Ovary (tissue), 3 donors: ENCODE measurements at regions not wholly inside any gene's neighbourhood (a gene's known extent, or its start where the extent isn't known, plus 50 kb on each side); places are given as distances from the start of the nearest gene placed in this dataset.

Experiments used
- EP300 ChIP-seq: sonication (generic); formaldehyde crosslinking; IDR thresholded peaks from one replicate; pipeline ENCODE4 v1.6.1; 2017; ENCODE audit warnings: antibody characterized with exemption
- POLR2A ChIP-seq: fragments of 450-650 bp; IDR thresholded peaks from one replicate; pipeline ENCODE4 v1.6.1; 2017; ENCODE audit warnings: antibody characterized with exemption, mild to moderate bottlenecking, moderate library complexity
- TF ChIP-seq, protein P1 (sequence below), 3 donors: fragments of 450-650 bp in 2 of 3; fragments of 200-600 bp in 1 of 3; IDR thresholded peaks; one replicate each; pipeline versions ENCODE4 v1.5.1 to v1.8.0; 2016 to 2022; ENCODE audit warnings: antibody characterized with exemption in 3 of 3, mild to moderate bottlenecking in 1 of 3
- donor health status: DM: no; HTN: no; CAD: no.

- TF ChIP-seq, protein P1, sequence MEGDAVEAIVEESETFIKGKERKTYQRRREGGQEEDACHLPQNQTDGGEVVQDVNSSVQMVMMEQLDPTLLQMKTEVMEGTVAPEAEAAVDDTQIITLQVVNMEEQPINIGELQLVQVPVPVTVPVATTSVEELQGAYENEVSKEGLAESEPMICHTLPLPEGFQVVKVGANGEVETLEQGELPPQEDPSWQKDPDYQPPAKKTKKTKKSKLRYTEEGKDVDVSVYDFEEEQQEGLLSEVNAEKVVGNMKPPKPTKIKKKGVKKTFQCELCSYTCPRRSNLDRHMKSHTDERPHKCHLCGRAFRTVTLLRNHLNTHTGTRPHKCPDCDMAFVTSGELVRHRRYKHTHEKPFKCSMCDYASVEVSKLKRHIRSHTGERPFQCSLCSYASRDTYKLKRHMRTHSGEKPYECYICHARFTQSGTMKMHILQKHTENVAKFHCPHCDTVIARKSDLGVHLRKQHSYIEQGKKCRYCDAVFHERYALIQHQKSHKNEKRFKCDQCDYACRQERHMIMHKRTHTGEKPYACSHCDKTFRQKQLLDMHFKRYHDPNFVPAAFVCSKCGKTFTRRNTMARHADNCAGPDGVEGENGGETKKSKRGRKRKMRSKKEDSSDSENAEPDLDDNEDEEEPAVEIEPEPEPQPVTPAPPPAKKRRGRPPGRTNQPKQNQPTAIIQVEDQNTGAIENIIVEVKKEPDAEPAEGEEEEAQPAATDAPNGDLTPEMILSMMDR (IDR thresholded peaks at IDR 0.05), result peak; percentile 94 to 98 (median 97)
- TF ChIP-seq EP300, result no peak
- peak; percentile 17 for TF ChIP-seq POLR2A
Observed at GRCh38 chr1:54488779-54489626, 59.0 kb upstream of the ACOT11 start.
